Breast epithelium (tissue), 3 donors: ENCODE measurements at regions not wholly inside any gene's neighbourhood (a gene's known extent, or its start where the extent isn't known, plus 50 kb on each side); places are given as distances from the start of the nearest gene placed in this dataset.

Experiments used
- POLR2A ChIP-seq: fragments of 450-650 bp; IDR thresholded peaks from one replicate; pipeline ENCODE4 v1.6.1; 2016; ENCODE audit warnings: antibody characterized with exemption, mild to moderate bottlenecking, moderate library complexity
- POLR2AphosphoS5 ChIP-seq, 3 donors: sonication (generic); formaldehyde crosslinking; IDR thresholded peaks; one replicate each; pipeline ENCODE4 v1.6.1; 2017; ENCODE audit warnings: antibody characterized with exemption in 3 of 3
- TF ChIP-seq, protein P1 (sequence below), 3 donors: fragments of 450-650 bp; IDR thresholded peaks; one replicate each; pipeline ENCODE4 v1.5.1; 2016 to 2017; ENCODE audit warnings: antibody characterized with exemption in 3 of 3, mild to moderate bottlenecking in 3 of 3, moderate library complexity in 3 of 3

DNA sequence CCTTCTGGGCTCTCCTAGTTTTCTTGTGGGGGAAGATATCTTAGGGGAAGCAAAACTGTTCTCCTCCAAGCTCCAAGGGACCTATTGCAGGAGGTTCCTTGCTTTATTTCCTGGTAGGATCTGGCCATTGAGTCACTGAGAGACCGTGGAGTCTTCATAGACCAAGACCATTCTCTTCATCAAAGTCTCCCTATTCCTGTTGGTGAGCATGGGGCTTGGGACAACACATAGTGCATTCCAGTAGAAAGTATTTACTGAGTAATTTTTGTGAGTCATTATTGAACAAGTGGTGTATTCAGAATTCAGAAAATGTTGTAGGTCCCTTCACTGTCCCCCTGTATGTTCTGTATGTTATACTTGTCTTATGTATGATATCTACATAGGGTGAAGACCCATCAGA is 133.6 kb downstream of the CDH26 start:
- TF ChIP-seq, protein P1, sequence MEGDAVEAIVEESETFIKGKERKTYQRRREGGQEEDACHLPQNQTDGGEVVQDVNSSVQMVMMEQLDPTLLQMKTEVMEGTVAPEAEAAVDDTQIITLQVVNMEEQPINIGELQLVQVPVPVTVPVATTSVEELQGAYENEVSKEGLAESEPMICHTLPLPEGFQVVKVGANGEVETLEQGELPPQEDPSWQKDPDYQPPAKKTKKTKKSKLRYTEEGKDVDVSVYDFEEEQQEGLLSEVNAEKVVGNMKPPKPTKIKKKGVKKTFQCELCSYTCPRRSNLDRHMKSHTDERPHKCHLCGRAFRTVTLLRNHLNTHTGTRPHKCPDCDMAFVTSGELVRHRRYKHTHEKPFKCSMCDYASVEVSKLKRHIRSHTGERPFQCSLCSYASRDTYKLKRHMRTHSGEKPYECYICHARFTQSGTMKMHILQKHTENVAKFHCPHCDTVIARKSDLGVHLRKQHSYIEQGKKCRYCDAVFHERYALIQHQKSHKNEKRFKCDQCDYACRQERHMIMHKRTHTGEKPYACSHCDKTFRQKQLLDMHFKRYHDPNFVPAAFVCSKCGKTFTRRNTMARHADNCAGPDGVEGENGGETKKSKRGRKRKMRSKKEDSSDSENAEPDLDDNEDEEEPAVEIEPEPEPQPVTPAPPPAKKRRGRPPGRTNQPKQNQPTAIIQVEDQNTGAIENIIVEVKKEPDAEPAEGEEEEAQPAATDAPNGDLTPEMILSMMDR (IDR thresholded peaks at IDR 0.05) = no peak
- TF ChIP-seq POLR2A = no peak
- no peak for TF ChIP-seq POLR2AphosphoS5 (IDR thresholded peaks at IDR 0.05)
